Medulla oblongata (tissue), 1 donor: ENCODE measurements at regions not wholly inside any gene's neighbourhood (a gene's known extent, or its start where the extent isn't known, plus 50 kb on each side); places are given as distances from the start of the nearest gene placed in this dataset.
"Not testable (repeated sequence)": the region's sequence is repeated elsewhere in the genome, so short reads cannot be mapped to it uniquely, and the experiment has no call there.

Source experiments
- DNase-seq: peaks from one replicate; pipeline ENCODE4 v3.0.0-alpha.2; 2015; ENCODE audit errors: extremely low spot score

GRCh38 chr12:65728848-65729793 is 95.2 kb upstream of the HMGA2 start:
- DNase-seq: no peak

GRCh38 chr12:65731771-65732170 is 92.5 kb upstream of the HMGA2 start:
- DNase-seq: no peak

- not testable (repeated sequence) for DNase-seq
These were observed 90.6 kb upstream of the HMGA2 start for GRCh38 chr12:65733643-65734042.

- DNase-seq: no peak
These were observed 90.1 kb upstream of the HMGA2 start for GRCh38 chr12:65734226-65734625.

GRCh38 chr12:65739606-65740005 is 84.7 kb upstream of the HMGA2 start:
- DNase-seq: no peak

- DNase-seq: no peak
These were observed 83.8 kb upstream of the HMGA2 start for GRCh38 chr12:65740506-65740872.

GRCh38 chr12:65740873-65741600 is 83.2 kb upstream of the HMGA2 start:
- peak; percentile 53 for DNase-seq

- no peak for DNase-seq
These were observed 82.6 kb upstream of the HMGA2 start for GRCh38 chr12:65741656-65742017.

- no peak for DNase-seq
These were observed 82.0 kb upstream of the HMGA2 start for GRCh38 chr12:65742018-65743010.

GRCh38 chr12:65744236-65744840 is 79.9 kb upstream of the HMGA2 start:
- not testable (repeated sequence) for DNase-seq

- DNase-seq: no peak
These were observed 76.9 kb upstream of the HMGA2 start for GRCh38 chr12:65747338-65747737.

- no peak for DNase-seq
These were observed 76.0 kb upstream of the HMGA2 start for GRCh38 chr12:65748332-65748731.

- no peak for DNase-seq
These were observed 70.0 kb upstream of the HMGA2 start for GRCh38 chr12:65754290-65754689.

- no peak for DNase-seq
These were observed 69.3 kb upstream of the HMGA2 start for GRCh38 chr12:65754744-65755595.

- no peak for DNase-seq
These were observed 68.7 kb upstream of the HMGA2 start for GRCh38 chr12:65755596-65755978.

- DNase-seq: no peak
These were observed 68.0 kb upstream of the HMGA2 start for GRCh38 chr12:65756267-65756666.

- no peak for DNase-seq
These were observed 67.2 kb upstream of the HMGA2 start for GRCh38 chr12:65756956-65757511.

- no peak for DNase-seq
These were observed 65.9 kb upstream of the HMGA2 start for GRCh38 chr12:65758401-65758800.

- DNase-seq: no peak
These were observed 64.5 kb upstream of the HMGA2 start for GRCh38 chr12:65759735-65760134.

GRCh38 chr12:65761301-65761700 is 63.0 kb upstream of the HMGA2 start:
- no peak for DNase-seq
